ENCODE measurements at regions not wholly inside any gene's neighbourhood (a gene's known extent, or its start where the extent isn't known, plus 50 kb on each side); places are given as distances from the start of the nearest gene placed in this dataset.

DNA sequence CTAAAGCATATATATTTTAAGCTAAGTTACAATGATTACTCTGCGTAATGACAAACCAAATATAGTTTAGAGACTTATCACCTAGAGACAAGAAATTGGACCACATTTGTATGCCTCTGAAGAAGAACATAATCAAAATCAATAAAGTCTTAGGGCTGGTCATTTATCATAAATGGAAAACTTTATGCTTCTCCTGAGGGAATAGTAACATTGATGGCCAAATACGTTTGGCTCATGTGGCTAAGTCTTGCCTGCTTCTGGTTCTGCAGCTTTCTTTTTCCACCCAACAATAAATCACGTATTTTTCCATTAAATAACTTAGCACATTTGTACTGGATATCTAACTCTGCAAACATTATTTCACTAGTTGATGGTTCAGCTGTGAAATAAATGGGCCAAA lies 458.4 kb downstream of the SLITRK1 start:
- no peak for TF ChIP-seq EZH2 (IDR thresholded peaks at IDR 0.05)
- TF ChIP-seq POLR2AphosphoS5 (IDR thresholded peaks at IDR 0.05; ENCODE audit: borderline replicate concordance, low read depth, low read length), result no peak

All from SK-N-MC (cell line).